Right cardiac atrium (tissue), 5 donors: ENCODE measurements at regions not wholly inside any gene's neighbourhood (a gene's known extent, or its start where the extent isn't known, plus 50 kb on each side); places are given as distances from the start of the nearest gene placed in this dataset.

Experiments
- ATAC-seq, 2 donors: fragments of 200-7000 bp; cut with Tn5 transposase; one replicate each; pipeline versions ENCODE4 v1.8.0 to v1.9.1; 2020; ENCODE audit warnings: moderate library complexity in 2 of 2, mild to moderate bottlenecking in 1 of 2
- DNase-seq, 3 donors: peaks; one replicate each; pipeline ENCODE4 v3.0.0-alpha.2; 2020
- H3K27ac ChIP-seq: one replicate; pipeline ENCODE4 v1.5.1; 2013; ENCODE audit warnings: mild to moderate bottlenecking, low read length, control low read depth, moderate library complexity
- H3K27me3 ChIP-seq: one replicate; pipeline ENCODE4 v1.6.1; 2013; ENCODE audit not compliant: control insufficient read depth, insufficient read depth
- H3K4me1 ChIP-seq: one replicate; pipeline ENCODE4 v1.6.1; 2013; ENCODE audit warnings: low read length; ENCODE audit not compliant: control insufficient read depth, insufficient read depth
- H3K4me3 ChIP-seq: one replicate; pipeline ENCODE4 v1.5.1; 2013; ENCODE audit warnings: low read length, control low read depth
- H3K9me3 ChIP-seq: one replicate; pipeline ENCODE4 v1.6.1; 2013; ENCODE audit warnings: low read length; ENCODE audit not compliant: control insufficient read depth
- WGBS: extraction: QIAGEN DNeasy Blood & Tissue Kit; methylation state at CpG from one replicate; pipeline ENCODE4 v1.1.7; 2013; 5-methylcytosine and 5-hydroxymethylcytosine counted together
- intact Hi-C, 4 donors: fragments of 100-400 bp; cut with DNase I; formaldehyde crosslinking; loops; one replicate each; pipeline versions ENCODE4 v1.11.0 to v1.14.0; 2022 to 2023
- donor health status: healthy with polysubstance abuse.
- donor health status: DM: no; HTN: yes; CAD: no.
- donor health status: DM: no; HTN: no; CAD: no.
- donor health status: DM: no; HTN: yes; CAD: no; lungs with severe emphysema.
- donor health status: DM: yes; HTN: yes; CAD: no.

- intact Hi-C loops, result no loop called here
- H3K4me1 ChIP-seq, result no peaks in the 10 kb centered on the region
- H3K9me3 ChIP-seq, result no peaks in the 10 kb centered on the region
- no peaks in the 10 kb centered on the region for H3K27me3 ChIP-seq
- no peak for ATAC-seq
- no peak overlapping the region for H3K4me3 ChIP-seq
- no peak for DNase-seq
- H3K27ac ChIP-seq, result no peak overlapping the region
These were observed 91.6 kb upstream of the STK32A start for GRCh38 chr5:147143215-147143614.

- H3K4me3 ChIP-seq, result no peak overlapping the region
- no peaks in the 10 kb centered on the region for H3K27me3 ChIP-seq
- 73% methylated on average over 1 of the region's 1 CpG for WGBS
- no peaks in the 10 kb centered on the region for H3K4me1 ChIP-seq
- H3K9me3 ChIP-seq, result no peaks in the 10 kb centered on the region
- intact Hi-C loops, result no loop called here
- ATAC-seq (no peak), DNase-seq (no peak)
- H3K27ac ChIP-seq, result no peak overlapping the region
These were observed 89.5 kb upstream of the STK32A start for GRCh38 chr5:147145328-147145727.

- WGBS, result 75% methylated on average over 1 of the region's 1 CpG
- DNase-seq (no peak), ATAC-seq (no peak)
- Histone ChIP-seq H3K4me3 (no peak overlapping the region), H3K27me3 (no peaks in the 10 kb centered on the region), H3K27ac (no peak overlapping the region), H3K4me1 (no peaks in the 10 kb centered on the region), H3K9me3 (no peaks in the 10 kb centered on the region)
- intact Hi-C loops, result no loop called here
These were observed 86.1 kb upstream of the STK32A start for GRCh38 chr5:147148715-147149114.

GRCh38 chr5:147152086-147152485 lies 82.7 kb upstream of the STK32A start:
- intact Hi-C loops, result no loop called here
- Histone ChIP-seq H3K4me3 (no peak overlapping the region), H3K9me3 (no peaks in the 10 kb centered on the region), H3K27me3 (no peaks in the 10 kb centered on the region), H3K27ac (no peak overlapping the region), H3K4me1 (no peaks in the 10 kb centered on the region)
- no peak for ATAC-seq
- no peak for DNase-seq
- 75% methylated on average over 1 of the region's 1 CpG for WGBS

GRCh38 chr5:147154809-147155208 lies 80.0 kb upstream of the STK32A start:
- ATAC-seq, result no peak
- no peaks in the 10 kb centered on the region for H3K27me3 ChIP-seq
- H3K27ac ChIP-seq, result no peak overlapping the region
- intact Hi-C loops, result no loop called here
- 78% methylated on average over 3 of the region's 3 CpGs for WGBS
- no peak for DNase-seq
- H3K4me1 ChIP-seq, result no peaks in the 10 kb centered on the region
- H3K4me3 ChIP-seq, result no peak overlapping the region
- no peaks in the 10 kb centered on the region for H3K9me3 ChIP-seq

- Histone ChIP-seq H3K4me1 (no peaks in the 10 kb centered on the region), H3K27me3 (no peaks in the 10 kb centered on the region), H3K4me3 (no peak overlapping the region), H3K9me3 (no peaks in the 10 kb centered on the region), H3K27ac (no peak overlapping the region)
- DNase-seq (no peak), ATAC-seq (no peak)
- intact Hi-C loops, result no loop called here
- WGBS, result 72% methylated on average over 5 of the region's 5 CpGs
These were observed 78.8 kb upstream of the STK32A start for GRCh38 chr5:147156012-147156411.

GRCh38 chr5:147160902-147161700 lies 73.7 kb upstream of the STK32A start:
- H3K4me3 ChIP-seq, result no peak overlapping the region
- ATAC-seq, result peak in 1 of 2 donors; percentile 55
- no peaks in the 10 kb centered on the region for H3K27me3 ChIP-seq
- DNase-seq, result no peak
- H3K27ac ChIP-seq, result no peak overlapping the region
- no peaks in the 10 kb centered on the region for H3K4me1 ChIP-seq
- H3K9me3 ChIP-seq, result no peaks in the 10 kb centered on the region
- intact Hi-C loops, result no loop called here
- WGBS, result 30% methylated on average over 3 of the region's 3 CpGs

- 80% methylated on average over 7 of the region's 7 CpGs for WGBS
- ATAC-seq (no peak), DNase-seq (no peak)
- intact Hi-C loops, result no loop called here
- no peaks in the 10 kb centered on the region for H3K4me1 ChIP-seq
- H3K9me3 ChIP-seq, result no peaks in the 10 kb centered on the region
- H3K27me3 ChIP-seq, result no peaks in the 10 kb centered on the region
- H3K27ac ChIP-seq, result no peak overlapping the region
- H3K4me3 ChIP-seq, result no peak overlapping the region
These were observed 72.1 kb upstream of the STK32A start for GRCh38 chr5:147162740-147163139.

GRCh38 chr5:147167529-147167928 lies 67.3 kb upstream of the STK32A start:
- H3K4me3 ChIP-seq, result no peak overlapping the region
- no peak overlapping the region for H3K27ac ChIP-seq
- DNase-seq (no peak), ATAC-seq (no peak)
- intact Hi-C loops, result no loop called here
- H3K27me3 ChIP-seq, result no peaks in the 10 kb centered on the region
- no peaks in the 10 kb centered on the region for H3K4me1 ChIP-seq
- no peaks in the 10 kb centered on the region for H3K9me3 ChIP-seq
- WGBS, result 87% methylated on average over 3 of the region's 3 CpGs

GRCh38 chr5:147168578-147169327 lies 66.1 kb upstream of the STK32A start:
- Histone ChIP-seq H3K9me3 (no peaks in the 10 kb centered on the region), H3K27ac (no peak overlapping the region), H3K27me3 (no peaks in the 10 kb centered on the region), H3K4me3 (no peak overlapping the region), H3K4me1 (no peaks in the 10 kb centered on the region)
- intact Hi-C loops, result no loop called here
- ATAC-seq (peak in 1 of 2 donors; percentile 41), DNase-seq (no peak)
- 66% methylated on average over 4 of the region's 4 CpGs for WGBS

- H3K4me1 ChIP-seq, result no peaks in the 10 kb centered on the region
- no peak overlapping the region for H3K4me3 ChIP-seq
- DNase-seq, result peak in 1 of 3 donors; percentile 18
- H3K27me3 ChIP-seq, result no peaks in the 10 kb centered on the region
- no peak overlapping the region for H3K27ac ChIP-seq
- ATAC-seq, result peak; percentile 50 to 55
- intact Hi-C loops, result no loop called here
- H3K9me3 ChIP-seq, result no peaks in the 10 kb centered on the region
These were observed 65.4 kb upstream of the STK32A start for GRCh38 chr5:147169399-147169798.
